H1 (cell line): ENCODE measurements at regions not wholly inside any gene's neighbourhood (a gene's known extent, or its start where the extent isn't known, plus 50 kb on each side); places are given as distances from the start of the nearest gene placed in this dataset.

ENCODE experiments used
- ATF3 ChIP-seq: IDR thresholded peaks from 2 replicates; pipeline ENCODE4 v1.6.1; 2011; ENCODE audit warnings: low read depth, mild to moderate bottlenecking, low read length; ENCODE audit not compliant: insufficient read depth

GRCh38 chr11:23288003-23288783 is 427.9 kb upstream of the CCDC179 start (continued):
- TF ChIP-seq ATF3 = no peak
